SK-MEL-5 (cell line): ENCODE measurements at regions not wholly inside any gene's neighbourhood (a gene's known extent, or its start where the extent isn't known, plus 50 kb on each side); places are given as distances from the start of the nearest gene placed in this dataset.

ENCODE experiments used
- DNase-seq: peaks from one replicate; pipeline ENCODE4 v3.0.0-alpha.2; 2016; ENCODE audit warnings: low read depth, low spot score
- in situ Hi-C: cut with HindIII; loops from 2 replicates; pipeline ENCODE4 v1.10.0; 2016; ENCODE audit warnings: low sequenced_read_pairs, high pct_unique_total_duplicates, low pct_unique_long_range_greater_than_20kb

DNA sequence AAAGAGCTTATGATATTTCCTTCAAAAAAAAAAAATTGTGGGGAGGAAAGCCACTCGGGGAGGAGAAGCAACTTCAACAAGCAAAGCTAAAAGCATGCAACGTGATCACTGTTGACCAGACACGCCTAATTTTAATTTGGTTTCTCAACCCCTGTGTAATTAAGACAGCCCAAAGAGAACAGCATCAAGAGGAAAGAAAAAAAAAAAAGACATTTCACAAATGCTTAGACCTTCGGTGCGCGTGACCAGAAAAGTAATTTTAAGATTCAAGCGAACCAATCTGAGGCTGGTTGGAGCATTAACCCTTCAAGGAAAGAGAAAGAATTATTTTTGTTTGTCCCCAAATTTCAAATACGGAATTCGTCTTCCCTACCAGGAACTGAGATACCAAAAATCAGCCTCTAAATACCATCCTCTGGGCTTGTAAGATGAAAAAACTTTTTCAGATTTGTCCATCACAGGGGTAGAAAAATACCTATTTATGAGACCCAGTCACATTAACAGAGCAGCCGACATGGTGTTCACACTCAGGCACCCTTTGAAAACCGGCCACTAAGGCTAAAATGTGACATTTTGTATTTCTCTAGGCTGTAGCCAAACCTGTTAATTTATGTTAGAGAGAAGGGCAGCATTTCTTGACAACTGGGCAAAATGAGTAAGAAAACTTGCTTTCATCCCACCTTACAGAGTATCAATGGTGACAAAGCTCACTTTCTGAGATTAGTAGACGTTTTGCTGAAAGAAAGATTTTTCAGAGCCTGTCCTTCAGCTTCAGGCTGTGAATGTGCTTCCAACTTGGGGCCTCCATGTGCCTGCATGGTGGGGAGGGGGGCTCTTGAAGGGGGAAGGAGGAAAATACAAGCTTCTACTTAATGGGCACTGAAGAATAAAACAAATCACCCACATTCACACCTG lies 179.9 kb upstream of the KLF14 start:
- DNase-seq: no peak
- in situ Hi-C loops: no loop called here

DNA sequence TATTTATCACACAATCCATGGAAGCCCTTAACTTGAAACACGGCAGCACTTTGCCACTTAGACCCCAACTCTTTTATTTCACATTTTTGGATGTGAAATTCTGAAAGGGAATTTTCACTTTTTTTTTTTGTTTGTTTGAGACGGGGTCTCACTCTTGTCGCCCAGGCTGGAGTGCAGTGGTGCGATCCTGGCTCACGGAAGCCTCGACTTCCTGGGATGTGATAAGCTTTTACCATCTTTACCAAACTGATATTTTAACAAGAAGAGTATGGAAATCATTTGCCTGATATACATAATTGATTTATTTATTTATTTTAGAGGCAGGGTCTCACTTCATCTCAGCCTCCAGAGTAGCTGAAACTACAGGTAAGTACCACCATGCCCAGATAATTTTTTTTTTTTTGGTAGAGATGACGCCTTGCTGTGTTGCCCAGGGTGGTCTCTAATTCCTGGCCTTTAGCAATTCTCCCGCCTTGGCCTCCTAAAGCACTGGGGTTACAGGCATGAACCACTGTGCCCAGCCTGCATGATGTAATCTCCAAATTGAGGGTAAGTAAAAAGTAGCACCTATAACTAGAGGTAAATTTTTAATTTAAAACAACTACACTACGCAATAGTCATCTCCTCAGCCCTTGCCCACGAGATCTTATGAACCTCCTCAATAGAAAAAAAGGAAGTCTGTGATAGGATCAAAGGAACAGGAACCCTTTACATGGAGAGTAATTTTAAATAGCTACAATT lies 180.7 kb upstream of the KLF14 start:
- no peak for DNase-seq
- in situ Hi-C loops: no loop called here

DNA sequence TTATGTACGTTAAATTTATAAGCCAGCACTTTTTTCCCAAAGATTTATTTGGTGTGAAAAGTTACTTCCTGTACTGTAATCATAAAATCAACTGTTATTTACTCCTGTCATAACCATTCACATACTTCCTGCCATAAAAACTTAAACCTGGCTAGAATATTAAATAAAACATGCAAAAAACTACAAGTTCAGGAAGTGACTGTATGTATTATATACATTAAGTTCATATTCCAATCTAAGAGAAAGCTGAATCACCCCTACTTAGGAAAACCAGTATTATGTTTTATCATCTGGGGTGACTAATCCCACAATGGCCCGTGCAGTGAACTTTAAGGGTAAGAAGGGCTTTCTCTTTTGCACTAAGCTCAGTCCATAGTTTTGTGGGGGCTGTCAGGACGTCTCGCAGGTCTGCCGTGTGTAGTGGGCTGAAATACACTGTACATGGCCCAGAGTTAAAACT lies 183.7 kb upstream of the KLF14 start:
- no peak for DNase-seq
- in situ Hi-C loops: no loop called here

DNA sequence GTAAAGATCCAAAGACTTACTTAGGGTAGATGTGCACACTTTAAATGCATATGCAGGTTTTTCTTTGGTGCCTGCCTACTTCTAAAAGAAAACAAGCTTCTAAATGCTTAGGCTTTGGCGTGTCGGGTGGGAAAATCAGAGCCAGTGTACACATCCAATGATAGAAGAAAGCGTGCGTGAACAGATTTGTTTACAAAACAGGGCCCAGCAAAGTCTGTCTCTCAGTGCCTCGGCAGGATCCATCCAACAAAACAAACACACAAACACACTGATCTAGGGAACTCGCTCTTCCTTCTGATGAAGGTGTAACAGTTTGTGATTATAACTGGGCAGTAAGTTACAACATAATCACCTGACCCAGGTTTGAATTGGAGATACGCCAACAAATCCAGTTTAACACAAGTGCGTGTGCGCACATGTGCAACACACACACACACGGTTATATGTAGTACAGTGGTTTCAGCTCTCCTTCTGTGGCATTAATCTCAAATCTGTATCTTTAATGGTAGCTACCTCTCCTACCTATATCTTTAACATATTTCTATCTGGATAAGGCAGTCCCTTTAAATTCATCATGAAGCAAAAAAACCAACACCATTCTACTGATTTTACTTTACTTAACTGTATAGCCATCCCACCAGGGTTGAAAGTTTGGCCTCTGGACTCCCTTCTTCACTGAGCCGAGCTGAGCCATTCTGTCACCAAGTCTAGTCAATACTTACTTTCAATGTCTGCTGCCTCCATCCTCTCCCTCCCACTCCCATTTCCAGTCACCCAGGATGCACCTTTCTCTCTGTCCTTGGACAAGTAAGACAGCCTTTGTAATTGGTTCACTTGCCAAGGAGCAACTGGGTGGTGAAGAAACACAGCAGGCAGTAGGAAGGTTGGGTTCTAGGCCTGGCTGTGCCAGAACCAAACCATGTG lies 184.4 kb upstream of the KLF14 start:
- DNase-seq: peak; percentile 26
- in situ Hi-C loops: no loop called here

DNA sequence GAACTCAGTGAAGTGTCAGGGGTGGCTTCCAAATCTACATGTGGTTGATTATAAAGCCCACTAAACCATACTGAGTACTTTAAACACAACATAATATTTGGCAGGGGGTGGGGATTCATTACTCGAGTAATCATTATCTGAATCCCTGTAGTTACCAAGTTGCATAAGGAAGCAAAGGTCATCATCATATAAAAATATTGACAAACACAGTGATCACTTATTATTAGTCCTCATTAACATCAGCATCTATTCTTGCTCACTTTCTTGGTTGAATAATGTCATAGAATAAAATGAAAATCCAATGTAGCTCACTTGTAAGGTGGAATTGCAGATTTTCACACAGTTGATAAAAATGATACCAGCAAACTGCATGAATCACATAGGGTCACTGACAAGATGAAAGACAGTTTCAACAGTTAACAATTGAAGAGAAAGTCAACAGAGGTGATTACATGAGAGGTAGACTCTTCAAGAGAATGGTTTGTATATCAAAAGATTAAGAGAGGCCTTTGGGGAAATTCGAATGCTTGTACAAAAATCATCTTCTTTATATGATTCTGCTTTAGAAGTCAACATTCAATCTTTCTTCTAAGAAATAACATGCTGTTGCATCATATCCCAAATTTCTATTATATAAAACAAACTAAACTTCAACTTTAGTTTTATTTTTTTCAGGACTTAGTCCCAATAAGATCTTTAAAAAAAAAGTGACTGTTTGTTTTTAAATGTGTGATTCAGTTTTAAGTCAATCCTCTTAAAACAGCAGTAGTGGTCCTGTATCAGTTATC lies 185.5 kb upstream of the KLF14 start:
- in situ Hi-C loops: no loop called here
- no peak for DNase-seq

DNA sequence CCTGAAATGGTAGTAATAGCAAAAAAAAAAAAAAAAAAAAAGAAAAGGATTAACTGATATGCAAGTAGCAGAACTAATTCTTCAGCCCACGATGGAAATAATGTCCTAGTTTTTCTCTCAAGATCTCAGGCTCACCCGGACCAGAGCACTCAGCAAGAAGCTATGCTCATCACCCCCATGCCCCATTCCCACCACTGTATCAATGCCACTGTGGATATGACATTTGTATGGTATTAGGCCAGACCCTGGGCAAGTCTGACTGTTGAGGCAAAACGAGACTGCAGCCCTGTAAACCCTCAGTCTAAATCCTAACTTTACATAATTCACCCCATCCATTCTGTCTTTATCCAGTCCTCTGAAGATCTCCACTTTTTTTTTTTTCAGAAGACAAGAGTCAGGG lies 186.1 kb upstream of the KLF14 start:
- in situ Hi-C loops: no loop called here
- no peak for DNase-seq

DNA sequence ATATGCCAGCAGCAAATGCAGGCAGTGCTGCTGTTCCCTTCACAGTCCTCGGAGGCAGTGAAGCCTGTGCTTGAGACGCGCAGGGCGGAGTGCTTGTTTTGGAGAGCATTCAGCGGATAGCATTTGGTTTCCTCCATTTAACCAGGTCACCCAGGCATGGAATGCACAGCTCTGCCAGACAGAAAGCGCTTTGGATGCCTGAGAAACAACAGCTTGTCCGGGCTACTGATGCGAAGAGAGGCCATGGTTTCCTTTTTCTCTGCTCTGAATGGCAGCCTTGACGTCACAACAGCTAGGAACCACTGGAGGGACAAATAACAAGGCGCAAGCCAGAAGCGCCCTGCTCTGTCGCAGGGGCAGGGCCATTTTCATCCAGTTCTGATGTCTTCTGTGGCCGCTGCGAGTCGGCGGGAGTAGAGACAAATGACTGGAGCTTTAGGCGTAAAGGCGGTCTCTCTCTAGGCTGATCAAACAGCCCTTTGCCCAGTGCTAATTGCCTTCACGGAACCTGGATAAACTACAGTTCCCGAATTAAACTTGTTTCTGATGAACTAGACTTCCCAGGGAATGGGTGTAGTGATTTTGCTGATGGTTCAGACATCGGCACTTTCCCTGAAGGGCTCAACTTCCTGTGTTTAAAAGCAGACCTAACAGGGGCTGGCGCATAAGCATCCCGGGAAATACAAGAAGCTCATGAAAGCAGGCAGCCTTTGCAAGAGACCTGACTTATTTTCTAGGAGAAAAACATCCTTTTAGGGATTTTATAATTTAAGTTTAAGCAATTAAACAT lies 187.6 kb upstream of the KLF14 start:
- in situ Hi-C loops: no loop called here
- no peak for DNase-seq

DNA sequence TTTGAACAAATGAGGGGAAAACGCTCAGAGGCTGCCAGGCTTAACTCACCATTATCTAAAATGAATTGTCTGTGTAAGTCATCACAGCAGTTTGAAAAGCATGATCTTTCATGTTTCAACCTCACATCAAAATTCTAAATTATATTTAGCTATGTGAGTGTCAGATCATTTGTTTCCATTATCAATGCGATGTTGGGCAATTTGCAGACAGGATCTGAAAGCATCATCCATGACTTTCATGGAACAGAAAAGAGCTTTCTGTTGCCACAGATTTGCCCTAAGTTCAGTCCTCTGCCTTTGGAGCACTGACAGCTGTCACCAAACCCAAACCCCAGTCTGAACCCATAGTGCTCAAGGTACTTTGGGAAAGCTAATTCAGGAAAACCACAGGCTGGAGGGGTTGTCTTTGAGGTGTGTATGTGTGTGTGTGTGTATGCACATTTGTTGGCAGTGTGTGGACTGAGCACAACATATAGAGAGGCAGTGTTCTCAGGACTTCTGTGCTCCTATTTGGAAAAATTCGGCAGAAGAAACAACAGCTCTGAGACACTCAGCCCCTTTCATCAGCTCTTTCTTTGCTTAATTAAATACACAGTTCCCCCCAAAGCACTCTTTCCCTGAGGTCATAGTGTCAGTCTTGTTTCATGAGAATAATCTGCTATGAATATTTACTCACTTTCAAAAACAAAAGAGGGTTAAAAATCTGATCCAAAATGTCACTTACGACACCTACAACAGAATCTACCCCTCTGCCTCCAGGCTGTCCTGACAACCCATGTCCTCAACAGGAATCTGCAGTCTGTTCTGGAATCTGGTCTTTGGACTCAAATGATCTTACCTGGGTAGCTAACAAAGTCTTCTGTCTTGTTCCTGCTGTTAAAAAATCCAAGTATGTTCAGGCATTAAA lies 188.5 kb upstream of the KLF14 start:
- in situ Hi-C loops: no loop called here
- peak; percentile 35 for DNase-seq

DNA sequence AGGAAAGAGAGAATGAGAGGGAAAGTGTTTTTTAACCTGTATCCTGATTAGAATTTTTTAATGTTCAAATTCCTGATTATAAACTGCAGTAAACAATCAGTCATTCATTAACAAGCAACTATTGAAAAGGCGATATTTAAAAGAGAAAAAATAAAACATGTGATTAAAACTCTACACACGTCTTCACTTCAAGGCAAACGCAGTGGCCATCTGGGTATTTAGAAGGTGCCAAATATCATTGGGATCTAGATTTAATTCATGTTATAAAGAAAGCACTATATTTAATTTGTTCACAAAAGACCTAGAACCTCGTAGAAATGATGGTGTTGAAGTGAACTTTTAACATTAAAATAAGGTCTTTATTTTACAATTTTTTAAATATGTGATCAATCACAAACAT lies 189.4 kb upstream of the KLF14 start:
- in situ Hi-C loops: no loop called here
- DNase-seq: no peak

DNA sequence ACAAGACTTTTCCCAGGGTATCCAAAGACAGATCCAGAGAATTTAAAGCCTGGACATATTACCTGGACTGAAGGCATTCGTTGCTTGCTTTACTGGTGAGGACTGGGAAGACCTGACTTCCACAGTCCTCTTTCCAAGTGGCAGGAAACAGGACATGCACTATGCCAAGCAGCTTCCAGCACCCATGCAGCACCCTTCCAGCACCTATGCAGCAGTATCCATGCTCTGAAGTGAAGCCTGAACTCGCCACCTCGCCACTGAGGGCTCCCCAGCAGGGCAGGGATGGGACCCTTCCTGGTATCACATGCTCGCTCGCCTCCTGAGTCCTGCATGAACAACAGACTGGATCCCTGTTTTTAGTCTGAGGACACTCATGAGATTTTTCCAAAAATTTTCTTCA lies 189.9 kb upstream of the KLF14 start:
- in situ Hi-C loops: no loop called here

DNA sequence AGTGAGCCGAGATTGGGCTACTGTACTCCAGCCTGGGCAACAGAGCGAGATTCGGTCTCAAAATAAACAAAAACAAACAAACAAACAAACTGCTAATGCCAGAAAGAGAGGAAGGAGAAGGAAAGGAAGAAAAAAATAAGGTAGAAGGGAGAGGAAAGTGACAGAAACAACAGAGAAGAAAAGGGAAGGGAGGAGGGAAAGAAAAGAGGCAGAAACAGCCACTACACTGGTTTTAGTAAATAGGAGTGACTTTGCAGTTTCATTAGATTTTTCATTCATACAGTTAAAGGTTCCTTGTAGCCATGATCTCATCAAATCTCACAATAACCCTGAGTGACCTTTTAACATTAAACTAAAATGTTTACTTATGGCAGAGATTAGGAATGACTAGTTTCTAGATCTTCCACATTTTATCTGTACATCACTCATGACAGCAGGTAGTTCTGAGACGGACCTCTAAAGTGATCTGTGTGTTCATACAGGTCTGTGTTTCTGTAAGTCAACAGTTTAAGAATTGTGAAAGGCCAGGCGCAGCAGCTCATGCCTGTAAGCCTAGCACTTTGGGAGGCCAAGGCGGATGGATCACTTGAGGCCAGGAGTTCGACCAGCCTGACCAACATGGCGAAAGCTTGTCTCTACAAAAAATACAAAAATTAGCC lies 191.3 kb upstream of the KLF14 start:
- in situ Hi-C loops: no loop called here
- DNase-seq: no peak

More for the DNA sequence above, 189.9 kb upstream of the KLF14 start:
- DNase-seq: peak; percentile 22

DNA sequence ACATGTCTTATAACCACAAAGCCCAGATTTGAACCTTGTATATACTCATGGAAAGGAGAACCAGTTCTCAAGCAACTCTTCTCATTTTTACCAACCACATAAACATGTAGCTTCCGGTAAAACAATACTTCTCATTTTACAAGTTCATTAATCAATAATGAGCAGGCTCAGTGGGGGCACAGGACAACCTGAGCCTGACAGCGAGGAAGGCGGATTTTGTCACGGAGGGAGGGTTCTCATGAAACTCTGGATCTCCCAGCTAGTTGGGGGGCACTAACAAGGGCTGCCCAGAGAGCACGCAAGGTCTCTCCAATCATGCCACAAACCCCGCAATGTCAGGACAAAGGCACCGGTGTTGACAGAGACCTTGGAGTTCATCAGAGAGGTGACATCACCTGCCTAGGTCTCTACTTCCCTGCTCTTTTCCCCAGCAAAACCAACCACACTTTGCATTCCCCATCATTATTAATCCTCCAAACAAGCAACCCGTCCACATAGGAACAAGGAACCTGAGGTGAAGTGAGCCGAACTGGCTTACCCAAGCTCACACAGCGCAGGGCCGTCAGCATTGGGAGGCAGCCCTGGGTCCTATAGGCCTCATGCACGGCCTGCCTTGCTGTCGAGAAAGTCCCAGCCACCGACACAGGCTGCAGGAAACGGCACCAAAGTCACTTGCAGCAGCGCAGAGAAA lies 192.1 kb upstream of the KLF14 start:
- no peak for DNase-seq
- in situ Hi-C loops: no loop called here

DNA sequence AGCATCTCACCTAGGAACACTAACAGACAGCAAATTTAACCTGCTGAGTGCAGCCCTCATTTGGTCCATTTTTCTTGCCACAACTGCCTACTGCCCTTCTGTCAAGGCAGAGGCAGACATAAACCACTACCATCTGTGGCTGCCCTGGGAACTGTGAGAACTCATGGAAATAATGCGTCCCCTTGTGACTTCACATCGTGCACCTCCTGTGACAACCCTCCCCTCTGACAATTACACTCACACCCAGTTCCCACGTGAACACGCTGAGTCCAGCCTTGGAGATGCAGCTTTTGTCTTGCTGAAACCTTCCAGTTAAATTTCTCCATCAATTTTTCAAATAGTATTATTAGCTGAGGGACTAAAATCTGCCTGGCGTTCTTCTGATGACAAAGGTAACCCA lies 193.1 kb upstream of the KLF14 start:
- DNase-seq: no peak

DNA sequence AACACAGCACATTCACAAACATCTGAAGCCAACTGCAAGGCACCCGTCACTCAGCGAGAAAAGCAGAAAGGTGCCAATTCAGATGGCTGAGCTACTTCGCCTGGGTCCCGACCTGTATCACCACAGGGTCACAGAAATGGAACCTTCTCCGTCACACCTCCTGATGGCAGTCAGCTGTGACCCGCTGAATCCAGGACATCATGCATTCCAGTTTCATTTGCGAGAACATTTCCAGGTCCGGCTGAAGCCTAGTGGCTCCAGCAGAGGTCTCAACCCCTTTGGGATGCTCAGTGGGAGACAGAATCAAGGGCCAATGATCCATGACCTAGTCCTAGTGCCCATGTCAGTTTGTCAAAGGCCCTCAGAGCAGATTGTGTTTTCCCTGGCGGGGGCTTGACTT lies 193.6 kb upstream of the KLF14 start:
- DNase-seq: no peak
- in situ Hi-C loops: no loop called here

More for the DNA sequence above, 193.1 kb upstream of the KLF14 start:
- in situ Hi-C loops: no loop called here
